HG03103 (cell line): ENCODE measurements at regions not wholly inside any gene's neighbourhood (a gene's known extent, or its start where the extent isn't known, plus 50 kb on each side); places are given as distances from the start of the nearest gene placed in this dataset.
"Not testable (repeated sequence)": the region's sequence is repeated elsewhere in the genome, so short reads cannot be mapped to it uniquely, and the experiment has no call there.

Experiments
- ATAC-seq: cut with Tn5 transposase; IDR thresholded peaks from one replicate; pipeline ENCODE4 v1.9.1; 2021; ENCODE audit warnings: low read depth; ENCODE audit not compliant: unreplicated experiment

GRCh38 chr1:73104749-73105148 lies 822.4 kb upstream of the NEGR1 start:
- no peak for ATAC-seq

GRCh38 chr1:73100216-73100615 lies 817.9 kb upstream of the NEGR1 start:
- ATAC-seq: no peak

GRCh38 chr1:73097917-73098316 lies 815.6 kb upstream of the NEGR1 start:
- ATAC-seq: no peak

- no peak for ATAC-seq
These were observed 814.5 kb upstream of the NEGR1 start for GRCh38 chr1:73096841-73097240.

- no peak for ATAC-seq
These were observed 810.0 kb upstream of the NEGR1 start for GRCh38 chr1:73092383-73092782.

- ATAC-seq: no peak
These were observed 784.5 kb upstream of the NEGR1 start for GRCh38 chr1:73066866-73067265.

GRCh38 chr1:73065339-73066041 lies 783.2 kb upstream of the NEGR1 start:
- ATAC-seq: no peak

GRCh38 chr1:73056826-73057225 lies 774.5 kb upstream of the NEGR1 start:
- ATAC-seq: no peak

GRCh38 chr1:73044241-73045036 lies 762.1 kb upstream of the NEGR1 start:
- no peak for ATAC-seq

GRCh38 chr1:73042403-73042802 lies 760.1 kb upstream of the NEGR1 start:
- no peak for ATAC-seq

- no peak for ATAC-seq
These were observed 758.5 kb upstream of the NEGR1 start for GRCh38 chr1:73040811-73041210.

GRCh38 chr1:73034271-73034670 lies 751.9 kb upstream of the NEGR1 start:
- ATAC-seq: no peak

GRCh38 chr1:73033640-73034039 lies 751.3 kb upstream of the NEGR1 start:
- no peak for ATAC-seq

GRCh38 chr1:73029571-73029970 lies 747.2 kb upstream of the NEGR1 start:
- ATAC-seq: no peak

- no peak for ATAC-seq
These were observed 743.8 kb upstream of the NEGR1 start for GRCh38 chr1:73026114-73026513.

GRCh38 chr1:73009938-73010337 lies 727.6 kb upstream of the NEGR1 start:
- no peak for ATAC-seq

- no peak for ATAC-seq
These were observed 727.0 kb upstream of the NEGR1 start for GRCh38 chr1:73009311-73009710.

- ATAC-seq: no peak
These were observed 715.3 kb upstream of the NEGR1 start for GRCh38 chr1:72997624-72998023.

GRCh38 chr1:72997041-72997440 lies 714.7 kb upstream of the NEGR1 start:
- ATAC-seq: no peak

GRCh38 chr1:72987871-72988270 lies 705.5 kb upstream of the NEGR1 start:
- ATAC-seq: not testable (repeated sequence)

- ATAC-seq: no peak
These were observed 704.4 kb upstream of the NEGR1 start for GRCh38 chr1:72986591-72987290.
